Thoracic aorta (tissue), 2 donors: ENCODE measurements at regions not wholly inside any gene's neighbourhood (a gene's known extent, or its start where the extent isn't known, plus 50 kb on each side); places are given as distances from the start of the nearest gene placed in this dataset.

Experiments used
- ATAC-seq: fragments of 150-250 bp; one replicate; pipeline ENCODE4 v1.8.0; 2017; ENCODE audit warnings: low read depth; ENCODE audit not compliant: insufficient number of reproducible peaks, low FRiP score
- DNase-seq: peaks from one replicate; pipeline ENCODE4 v3.0.0-alpha.2; 2020; ENCODE audit warnings: low spot score
- H3K27ac ChIP-seq, 2 donors: fragments of 200-600 bp; sonication (generic); 1 replicate in 1 of 2; 2 replicates in 1 of 2; pipeline ENCODE4 v1.5.1; 2016; ENCODE audit warnings: mild to moderate bottlenecking in 2 of 2, moderate library complexity in 2 of 2
- H3K27me3 ChIP-seq: fragments of 200-600 bp; sonication (generic); replicated peaks from 2 replicates; pipeline ENCODE4 v1.6.0; 2016; ENCODE audit warnings: mild to moderate bottlenecking; ENCODE audit not compliant: insufficient read depth
- H3K36me3 ChIP-seq: fragments of 200-600 bp; sonication (generic); one replicate; pipeline ENCODE4 v1.5.1; 2016
- H3K4me1 ChIP-seq, 2 donors: fragments of 200-600 bp; sonication (generic); 1 replicate in 1 of 2; 2 replicates in 1 of 2; pipeline versions ENCODE4 v1.5.1 to v1.6.0; 2016; ENCODE audit warnings: low read depth in 2 of 2, mild to moderate bottlenecking in 1 of 2; ENCODE audit not compliant: control insufficient read depth in 1 of 2
- H3K4me3 ChIP-seq: fragments of 200-600 bp; sonication (generic); 2 replicates; pipeline ENCODE4 v1.5.1; 2016; ENCODE audit warnings: mild to moderate bottlenecking
- H3K9me3 ChIP-seq: fragments of 200-600 bp; sonication (generic); 2 replicates; pipeline ENCODE4 v1.5.1; 2016
- CTCF ChIP-seq: fragments of 200-600 bp; sonication (generic); IDR thresholded peaks from one replicate; pipeline ENCODE4 v1.5.1; 2019; ENCODE audit warnings: antibody characterized with exemption

- TF ChIP-seq CTCF: no peak
- Histone ChIP-seq H3K9me3 (no peaks in the 10 kb centered on the region), H3K4me3 (no peak overlapping the region), H3K4me1 (no peaks in the 10 kb centered on the region), H3K27ac (no peak overlapping the region), H3K36me3 (no peaks in the 10 kb centered on the region), H3K27me3 (no peaks in the 10 kb centered on the region)
- DNase-seq (no peak), ATAC-seq (no peak)
Measured at GRCh38 chr3:118742760-118743159, 291.9 kb downstream of the IGSF11 start.

- ATAC-seq (no peak), DNase-seq (no peak)
- no peaks in the 10 kb centered on the region for H3K9me3 ChIP-seq
- no peaks in the 10 kb centered on the region for H3K36me3 ChIP-seq
- no peaks in the 10 kb centered on the region for H3K4me1 ChIP-seq
- H3K4me3 ChIP-seq: no peak overlapping the region
- no peak overlapping the region for H3K27ac ChIP-seq
- H3K27me3 ChIP-seq: no peaks in the 10 kb centered on the region
- TF ChIP-seq CTCF: no peak
Measured at GRCh38 chr3:118744186-118744585, 290.5 kb downstream of the IGSF11 start.

GRCh38 chr3:118754406-118755252 is 280.0 kb downstream of the IGSF11 start:
- Histone ChIP-seq H3K4me3 (no peak overlapping the region), H3K27ac (no peak overlapping the region), H3K4me1 (no peaks in the 10 kb centered on the region), H3K27me3 (no peaks in the 10 kb centered on the region), H3K36me3 (no peaks in the 10 kb centered on the region), H3K9me3 (no peaks in the 10 kb centered on the region)
- ATAC-seq (no peak), DNase-seq (no peak)
- no peak for TF ChIP-seq CTCF

GRCh38 chr3:118755253-118755801 is 279.3 kb downstream of the IGSF11 start:
- Histone ChIP-seq H3K27me3 (no peaks in the 10 kb centered on the region), H3K4me1 (no peaks in the 10 kb centered on the region), H3K27ac (no peak overlapping the region), H3K9me3 (no peaks in the 10 kb centered on the region), H3K4me3 (no peak overlapping the region), H3K36me3 (no peaks in the 10 kb centered on the region)
- DNase-seq (no peak), ATAC-seq (no peak)
- TF ChIP-seq CTCF: no peak

- H3K9me3 ChIP-seq: no peaks in the 10 kb centered on the region
- H3K4me1 ChIP-seq: no peaks in the 10 kb centered on the region
- no peaks in the 10 kb centered on the region for H3K27me3 ChIP-seq
- H3K27ac ChIP-seq: no peak overlapping the region
- ATAC-seq (no peak), DNase-seq (no peak)
- H3K4me3 ChIP-seq: no peak overlapping the region
- H3K36me3 ChIP-seq: no peaks in the 10 kb centered on the region
- no peak for TF ChIP-seq CTCF
Measured at GRCh38 chr3:118760585-118761290, 273.9 kb downstream of the IGSF11 start.
